ENCODE measurements at regions not wholly inside any gene's neighbourhood (a gene's known extent, or its start where the extent isn't known, plus 50 kb on each side); places are given as distances from the start of the nearest gene placed in this dataset.

DNA sequence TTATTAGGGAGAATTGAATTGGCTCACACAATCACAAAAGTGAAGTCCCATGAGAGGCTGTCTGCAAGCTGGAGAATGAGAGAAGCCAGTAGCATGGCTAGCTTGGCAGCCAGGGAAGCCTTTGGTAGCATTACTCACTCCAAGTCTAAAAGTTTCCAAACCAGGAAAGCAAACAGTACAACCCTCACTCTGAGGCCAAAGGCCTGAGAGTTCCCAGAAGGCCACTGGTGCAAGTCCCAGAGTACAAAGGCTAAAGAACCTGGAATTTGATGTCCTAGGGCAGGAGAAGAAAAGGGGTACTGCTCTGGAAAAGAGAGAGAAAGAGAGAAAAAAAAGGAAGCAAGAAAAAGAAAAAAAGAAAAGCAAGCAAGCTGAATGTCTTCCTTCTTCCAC lies 318.2 kb downstream of the RND3 start:
- H3K27me3 ChIP-seq (ENCODE audit: control insufficient read depth in 2 of 2, insufficient read depth in 2 of 2, low read length in 2 of 2): no peaks in the 10 kb centered on the region
- BruUV-seq (replicated peaks): no TSS peak
- no peaks in the 10 kb centered on the region for H3K9me1 ChIP-seq (replicated peaks; ENCODE audit: control insufficient read depth, extremely low read depth, insufficient read depth, low read length)
- no peaks in the 10 kb centered on the region for H3K79me2 ChIP-seq (ENCODE audit: control insufficient read depth, insufficient read depth, low read length)
- intact Hi-C loops (cut with micrococcal nuclease) (no loop called here), dilution Hi-C loops (cut with MboI; ENCODE audit: extremely low pct_ligation_motif_present, low sequenced_read_pairs) (no loop called here)
- FAIRE-seq: no peak
- no peak overlapping the region for H3K4me3 ChIP-seq (replicated peaks in 1 of 3; ENCODE audit: insufficient read depth in 1 of 3, low read depth in 1 of 3, low read length in 3 of 3)
- H3K36me3 ChIP-seq (ENCODE audit: control insufficient read depth in 2 of 2, extremely low read depth in 1 of 2, insufficient read depth in 2 of 2, low read length in 2 of 2): no peaks in the 10 kb centered on the region
- ChIA-PET CTCF (no interaction called here), POLR2A (no interaction called here)
- no peak overlapping the region for H2AFZ ChIP-seq (ENCODE audit: low read depth, low read length)
- no peak overlapping the region for H3K4me2 ChIP-seq (ENCODE audit: insufficient read depth, low read length)
- no peaks in the 10 kb centered on the region for H3K9me3 ChIP-seq (replicated peaks; ENCODE audit: control insufficient read depth, insufficient read depth, low read length)
- H3K4me1 ChIP-seq (ENCODE audit: control insufficient read depth, extremely low read depth, insufficient read depth, low read length): peaks cover 23% of the 10 kb centered on the region
- TF ChIP-seq, protein P1, sequence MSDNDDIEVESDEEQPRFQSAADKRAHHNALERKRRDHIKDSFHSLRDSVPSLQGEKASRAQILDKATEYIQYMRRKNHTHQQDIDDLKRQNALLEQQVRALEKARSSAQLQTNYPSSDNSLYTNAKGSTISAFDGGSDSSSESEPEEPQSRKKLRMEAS (IDR thresholded peaks at IDR 0.05; ENCODE audit: insufficient read depth, insufficient read length): no peak
- TF ChIP-seq POLR2AphosphoS5 (IDR thresholded peaks at IDR 0.05; ENCODE audit: insufficient read depth, low read depth, low read length) (no peak), EZH2 (IDR thresholded peaks at IDR 0.05; ENCODE audit: borderline replicate concordance, low read depth, low read length, severe bottlenecking) (no peak), JUN (IDR thresholded peaks at IDR 0.05; ENCODE audit: borderline replicate concordance, insufficient read depth, insufficient read length, low read depth) (no peak), GATA2 (IDR thresholded peaks at IDR 0.05; ENCODE audit: insufficient read depth, insufficient read length, low read depth, low read length) (no peak), POLR2A (IDR thresholded peaks at IDR 0.05; ENCODE audit: low read depth, low read length) (no peak), MYC (IDR thresholded peaks at IDR 0.05; ENCODE audit: low read depth, low read length) (no peak), FOS (IDR thresholded peaks at IDR 0.05; ENCODE audit: borderline replicate concordance, insufficient read depth, low read length) (no peak)
- TF ChIP-seq, protein P2, sequence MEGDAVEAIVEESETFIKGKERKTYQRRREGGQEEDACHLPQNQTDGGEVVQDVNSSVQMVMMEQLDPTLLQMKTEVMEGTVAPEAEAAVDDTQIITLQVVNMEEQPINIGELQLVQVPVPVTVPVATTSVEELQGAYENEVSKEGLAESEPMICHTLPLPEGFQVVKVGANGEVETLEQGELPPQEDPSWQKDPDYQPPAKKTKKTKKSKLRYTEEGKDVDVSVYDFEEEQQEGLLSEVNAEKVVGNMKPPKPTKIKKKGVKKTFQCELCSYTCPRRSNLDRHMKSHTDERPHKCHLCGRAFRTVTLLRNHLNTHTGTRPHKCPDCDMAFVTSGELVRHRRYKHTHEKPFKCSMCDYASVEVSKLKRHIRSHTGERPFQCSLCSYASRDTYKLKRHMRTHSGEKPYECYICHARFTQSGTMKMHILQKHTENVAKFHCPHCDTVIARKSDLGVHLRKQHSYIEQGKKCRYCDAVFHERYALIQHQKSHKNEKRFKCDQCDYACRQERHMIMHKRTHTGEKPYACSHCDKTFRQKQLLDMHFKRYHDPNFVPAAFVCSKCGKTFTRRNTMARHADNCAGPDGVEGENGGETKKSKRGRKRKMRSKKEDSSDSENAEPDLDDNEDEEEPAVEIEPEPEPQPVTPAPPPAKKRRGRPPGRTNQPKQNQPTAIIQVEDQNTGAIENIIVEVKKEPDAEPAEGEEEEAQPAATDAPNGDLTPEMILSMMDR (IDR thresholded peaks at IDR 0.05; ENCODE audit: extremely low read depth in 1 of 2, insufficient read depth in 1 of 2, low read depth in 1 of 2, low read length in 2 of 2): no peak
- no peak overlapping the region for H3K27ac ChIP-seq (ENCODE audit: insufficient read depth, low read depth, low read length)
- DNase-seq (ENCODE audit: low read depth, low spot score): no peak
- no peaks in the 10 kb centered on the region for H4K20me1 ChIP-seq (replicated peaks; ENCODE audit: control insufficient read depth, extremely low read depth, insufficient read depth, low read length)
- H3K9ac ChIP-seq (replicated peaks; ENCODE audit: extremely low read depth, insufficient read depth, low read length): no peak overlapping the region
